Middle frontal gyrus (tissue), 1 donor: ENCODE measurements at regions not wholly inside any gene's neighbourhood (a gene's known extent, or its start where the extent isn't known, plus 50 kb on each side); places are given as distances from the start of the nearest gene placed in this dataset.
"Not testable (repeated sequence)": the region's sequence is repeated elsewhere in the genome, so short reads cannot be mapped to it uniquely, and the experiment has no call there.

Experiments
- DNase-seq: peaks from one replicate; pipeline ENCODE4 v3.0.0-alpha.2; 2015; ENCODE audit warnings: low spot score; ENCODE audit errors: extremely low spot score

DNA sequence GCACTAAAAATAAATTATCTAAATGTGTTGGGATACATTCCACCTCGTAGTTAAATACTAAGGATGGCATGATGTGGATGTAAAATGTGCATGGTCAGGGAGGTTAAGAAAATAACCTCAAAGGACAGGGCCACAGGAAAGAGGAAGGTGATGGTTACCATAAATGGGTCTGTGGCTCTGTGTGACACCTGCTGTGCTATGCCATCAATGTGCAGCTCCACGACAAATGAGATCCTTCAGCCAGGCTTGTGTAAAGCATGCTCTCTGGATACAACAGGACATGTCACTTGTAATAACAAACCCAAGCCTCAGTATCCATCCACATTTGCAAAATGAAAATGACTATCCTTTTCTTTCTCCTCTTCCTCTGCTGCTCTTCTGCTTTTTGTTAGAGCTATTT is 456.7 kb upstream of the RASGRP1 start:
- DNase-seq = no peak

DNA sequence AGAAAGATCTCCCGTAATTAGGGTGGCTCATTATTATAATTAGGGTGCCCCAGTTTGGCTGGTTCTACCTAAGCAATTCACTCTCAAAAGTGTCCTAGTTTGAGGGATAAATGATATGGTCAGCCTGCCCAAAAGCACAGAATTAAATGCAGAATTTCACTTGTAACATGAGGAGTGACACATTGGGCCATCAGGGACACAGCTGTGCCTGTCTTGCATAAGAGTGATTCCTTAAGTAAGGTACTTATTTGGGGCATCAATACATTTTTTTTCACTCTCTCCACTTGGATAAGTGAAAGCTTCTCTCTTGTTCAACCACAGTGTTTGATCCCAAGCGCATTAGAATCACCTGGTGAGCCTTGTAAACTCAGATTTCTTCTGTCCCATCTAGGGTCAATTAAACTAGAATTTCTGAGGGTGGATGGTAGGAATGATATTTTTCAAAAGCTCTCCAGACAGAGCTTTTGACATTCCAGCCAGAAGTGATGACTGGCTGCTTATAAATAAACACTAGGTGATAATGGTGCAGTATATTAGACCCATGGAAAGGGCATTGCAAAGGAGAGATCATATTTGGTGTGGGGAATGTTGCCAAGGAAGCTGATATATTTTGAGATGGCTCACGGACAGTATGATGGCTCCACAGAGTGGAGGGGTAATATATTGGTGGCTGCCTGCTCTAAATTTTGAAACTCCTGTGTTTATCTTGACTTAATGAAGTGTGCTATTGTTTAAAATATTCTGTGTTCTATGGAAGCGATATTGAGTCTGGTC is 458.1 kb upstream of the RASGRP1 start:
- no peak for DNase-seq

DNA sequence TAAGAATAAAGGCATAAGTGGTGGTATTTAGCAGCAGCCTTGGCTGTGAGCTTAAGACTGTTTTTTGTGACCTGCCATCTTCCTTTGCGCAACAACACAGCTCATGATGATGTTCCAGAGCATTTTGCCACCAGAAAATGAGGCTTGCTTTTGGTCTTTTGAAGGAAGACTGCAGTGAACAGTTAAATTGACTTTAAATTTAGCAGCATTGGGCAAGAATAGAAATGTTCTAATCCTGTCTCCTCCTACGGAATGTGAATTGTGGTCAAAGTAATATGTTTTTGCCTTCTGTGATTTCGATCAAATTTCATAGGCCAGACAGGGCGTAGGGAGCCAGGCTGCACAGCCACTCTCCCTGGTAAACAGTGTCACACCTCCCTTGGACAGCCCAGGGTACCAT is 460.7 kb upstream of the RASGRP1 start:
- DNase-seq = no peak

GRCh38 chr15:39025881-39026280 is 461.3 kb upstream of the RASGRP1 start:
- DNase-seq = no peak

GRCh38 chr15:39028069-39028468 is 463.5 kb upstream of the RASGRP1 start:
- no peak for DNase-seq

GRCh38 chr15:39029741-39030140 is 465.1 kb upstream of the RASGRP1 start:
- DNase-seq = no peak

DNA sequence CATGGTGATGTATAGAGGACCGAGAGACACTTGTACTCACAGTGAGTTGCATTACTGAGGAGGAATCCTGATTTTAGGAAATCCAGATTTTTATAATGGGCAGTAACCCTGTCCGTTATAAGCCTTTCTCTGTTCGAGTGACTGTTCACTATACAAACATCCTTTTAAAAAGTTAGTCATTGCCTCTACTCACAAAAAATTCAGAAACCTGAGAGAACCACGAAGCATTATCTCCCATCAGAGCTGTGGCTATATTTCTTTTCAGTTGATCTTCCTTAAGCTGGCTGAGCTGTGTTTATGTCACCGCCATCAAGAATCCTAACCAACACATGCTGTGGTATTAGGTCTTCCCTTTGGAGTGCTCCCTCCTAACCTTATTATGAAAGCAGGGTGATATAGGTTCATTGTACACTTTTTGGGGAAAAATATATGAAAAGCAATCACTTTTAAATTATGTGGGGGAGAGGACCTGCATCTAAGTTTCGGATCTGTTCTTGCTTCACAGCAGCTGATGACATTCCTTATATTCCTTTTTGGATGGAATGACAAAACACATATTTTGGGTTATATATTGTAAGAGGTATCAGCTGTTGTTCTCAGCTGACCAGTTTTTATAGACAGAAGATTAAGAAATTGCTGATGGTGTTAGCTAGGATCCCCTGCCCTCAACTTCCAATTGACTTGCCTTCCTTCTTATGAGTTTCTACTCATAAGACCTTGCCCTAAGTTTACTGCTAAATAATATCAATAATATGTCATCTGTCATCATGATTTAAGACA is 465.9 kb upstream of the RASGRP1 start:
- no peak for DNase-seq

- DNase-seq = no peak
Measured at GRCh38 chr15:39031596-39031995, 467.0 kb upstream of the RASGRP1 start.

- no peak for DNase-seq
Measured at GRCh38 chr15:39034816-39035215, 470.2 kb upstream of the RASGRP1 start.

DNA sequence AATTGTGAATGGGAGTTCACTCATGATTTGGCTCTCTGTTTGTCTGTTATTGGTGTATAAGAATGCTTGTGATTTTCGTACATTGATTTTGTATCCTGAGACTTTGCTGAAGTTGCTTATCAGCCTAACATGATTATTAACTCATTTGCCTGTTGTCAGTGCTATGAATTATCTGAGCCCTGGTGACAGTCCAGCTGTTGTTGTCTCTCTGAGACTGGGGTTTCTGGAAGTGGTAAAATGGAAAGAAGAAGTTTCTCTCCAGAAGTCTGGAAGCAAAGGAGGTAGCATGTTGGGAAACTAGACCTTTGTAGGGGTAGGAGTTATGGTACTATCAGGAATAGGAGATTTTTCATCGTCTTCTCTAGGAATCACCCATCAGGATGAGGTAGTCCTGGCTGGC is 473.0 kb upstream of the RASGRP1 start:
- not testable (repeated sequence) for DNase-seq

DNA sequence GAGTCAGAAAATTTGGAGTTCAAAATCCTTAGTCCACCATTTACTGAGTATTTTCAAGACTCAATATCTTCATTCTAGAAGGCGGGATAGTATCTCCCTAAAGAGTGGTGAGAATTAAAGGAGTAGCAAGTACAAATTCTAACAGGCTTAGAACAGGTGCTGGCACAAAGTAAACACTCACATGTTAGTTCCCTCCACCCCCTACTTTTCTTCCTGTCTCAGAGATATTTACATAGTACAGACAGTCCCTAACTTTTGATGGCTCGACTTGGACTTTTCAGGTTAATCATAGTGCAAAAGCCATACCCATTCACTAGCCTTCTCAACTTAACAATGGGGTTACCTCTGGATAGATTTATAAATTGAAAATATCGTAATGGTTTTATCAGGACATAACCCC is 476.2 kb upstream of the RASGRP1 start:
- no peak for DNase-seq

GRCh38 chr15:39041979-39042495 is 477.4 kb upstream of the RASGRP1 start:
- no peak for DNase-seq

DNA sequence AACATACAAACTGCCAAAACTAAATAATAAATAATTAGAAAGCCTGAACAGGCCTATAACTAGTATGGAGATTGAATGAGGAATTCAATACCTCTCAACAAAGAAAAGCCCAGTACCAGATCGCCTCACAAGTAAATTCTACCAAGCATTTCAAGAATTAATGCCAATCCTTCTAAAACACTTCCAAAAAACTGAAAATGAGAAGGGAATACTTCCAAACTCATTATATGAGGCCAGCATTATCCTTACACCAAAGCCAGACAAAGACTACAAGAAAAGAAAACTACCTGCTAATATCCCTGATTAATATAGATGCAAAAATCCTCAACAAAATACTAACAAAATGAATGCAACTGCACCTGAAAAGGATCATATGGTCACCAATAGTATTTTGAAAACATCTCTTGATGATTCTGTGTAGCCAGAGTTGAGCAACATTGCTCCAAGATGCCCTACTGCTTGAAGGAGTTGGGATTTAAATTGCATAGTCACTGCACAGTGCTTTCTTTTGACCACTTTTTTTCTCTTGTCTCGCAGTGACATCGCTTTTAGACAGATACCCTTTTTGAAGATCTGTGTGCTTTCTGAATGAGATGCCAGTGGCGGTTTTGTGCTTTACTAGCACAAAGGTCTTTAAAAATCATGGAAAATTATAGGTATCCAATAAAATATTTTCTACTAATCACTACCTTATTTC is 487.2 kb upstream of the RASGRP1 start:
- no peak for DNase-seq

GRCh38 chr15:39052323-39052705 is 487.7 kb upstream of the RASGRP1 start:
- DNase-seq = no peak

GRCh38 chr15:39053480-39053879 is 488.9 kb upstream of the RASGRP1 start:
- DNase-seq = no peak

- DNase-seq = no peak
Measured at GRCh38 chr15:39054128-39054732, 489.6 kb upstream of the RASGRP1 start.

- DNase-seq = no peak
Measured at GRCh38 chr15:39056357-39056756, 491.7 kb upstream of the RASGRP1 start.

DNA sequence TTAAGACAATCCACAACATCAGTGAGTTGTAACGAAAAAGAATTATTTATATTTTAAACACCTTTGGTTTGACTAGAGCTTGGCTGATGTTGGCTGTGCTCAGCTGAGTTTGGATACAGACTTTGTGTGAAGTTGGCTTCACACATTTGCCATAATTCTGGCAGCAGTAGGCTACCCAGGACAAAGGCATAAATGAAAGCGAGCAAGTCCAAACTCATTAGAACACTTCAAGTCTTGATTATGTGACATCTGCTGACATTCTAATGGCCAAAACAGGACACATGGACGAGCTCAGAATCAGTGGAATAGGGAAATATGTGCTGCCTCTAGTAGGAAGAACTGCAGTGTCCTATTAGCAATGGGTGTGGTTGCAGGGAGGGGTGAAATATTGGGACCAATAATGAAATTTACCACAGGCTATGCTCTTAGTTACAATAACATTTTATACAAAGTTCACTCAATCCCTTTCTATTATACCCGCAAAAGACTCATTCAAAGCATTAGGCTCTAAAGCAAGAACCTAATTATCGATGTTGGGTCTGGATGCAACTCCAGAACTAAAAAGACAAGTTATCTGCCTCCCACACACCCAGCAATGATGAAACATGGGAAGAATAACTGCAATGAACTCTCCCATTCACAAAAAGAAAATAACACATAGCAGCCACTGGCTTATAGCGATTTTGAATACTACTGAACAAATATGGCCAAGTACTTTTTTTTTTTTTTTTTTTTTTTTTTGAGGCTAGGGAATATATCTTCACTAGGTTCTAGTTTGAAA is 493.9 kb upstream of the RASGRP1 start:
- no peak for DNase-seq

- no peak for DNase-seq
Measured at GRCh38 chr15:39059917-39060316, 495.3 kb upstream of the RASGRP1 start.

GRCh38 chr15:39061952-39062464 is 497.4 kb upstream of the RASGRP1 start:
- no peak for DNase-seq

DNA sequence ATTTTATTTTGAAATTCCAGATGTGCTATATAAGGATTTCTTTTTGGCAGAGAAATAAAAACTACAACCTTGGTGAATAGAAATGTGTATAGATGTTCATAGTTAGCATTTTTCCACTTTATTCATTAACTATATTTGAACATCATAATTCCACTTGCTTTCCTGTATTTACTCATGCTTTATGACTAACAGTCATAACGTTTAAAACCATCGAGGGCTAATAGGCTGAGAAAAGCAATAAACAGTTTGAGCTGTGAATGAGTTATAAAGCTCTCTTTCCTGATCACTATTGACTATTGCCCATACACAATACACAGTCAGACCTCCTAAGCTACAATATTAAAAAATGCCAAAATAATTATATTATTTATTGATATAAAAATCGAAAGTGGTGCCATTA is 502.1 kb upstream of the RASGRP1 start:
- no peak for DNase-seq
